Endothelial cell of umbilical vein (primary cell): ENCODE measurements at regions not wholly inside any gene's neighbourhood (a gene's known extent, or its start where the extent isn't known, plus 50 kb on each side); places are given as distances from the start of the nearest gene placed in this dataset.

Experiments
- POLR2AphosphoS5 ChIP-seq: IDR thresholded peaks from 2 replicates; pipeline ENCODE4 v1.6.1; 2012; ENCODE audit warnings: low read depth, mild to moderate bottlenecking, control low read depth, low read length, moderate library complexity; ENCODE audit not compliant: insufficient read depth
- TF ChIP-seq, protein P1 (sequence below), 2 donors: IDR thresholded peaks; 1 replicate in 1 of 2; 2 replicates in 1 of 2; pipeline ENCODE4 v1.5.1; 2011; ENCODE audit warnings: low read length in 2 of 2, mild to moderate bottlenecking in 2 of 2, moderate library complexity in 2 of 2, control low read depth in 1 of 2, inconsistent platforms in 1 of 2, low read depth in 1 of 2; ENCODE audit not compliant: insufficient read depth in 1 of 2; ENCODE audit errors: extremely low read depth in 1 of 2

DNA sequence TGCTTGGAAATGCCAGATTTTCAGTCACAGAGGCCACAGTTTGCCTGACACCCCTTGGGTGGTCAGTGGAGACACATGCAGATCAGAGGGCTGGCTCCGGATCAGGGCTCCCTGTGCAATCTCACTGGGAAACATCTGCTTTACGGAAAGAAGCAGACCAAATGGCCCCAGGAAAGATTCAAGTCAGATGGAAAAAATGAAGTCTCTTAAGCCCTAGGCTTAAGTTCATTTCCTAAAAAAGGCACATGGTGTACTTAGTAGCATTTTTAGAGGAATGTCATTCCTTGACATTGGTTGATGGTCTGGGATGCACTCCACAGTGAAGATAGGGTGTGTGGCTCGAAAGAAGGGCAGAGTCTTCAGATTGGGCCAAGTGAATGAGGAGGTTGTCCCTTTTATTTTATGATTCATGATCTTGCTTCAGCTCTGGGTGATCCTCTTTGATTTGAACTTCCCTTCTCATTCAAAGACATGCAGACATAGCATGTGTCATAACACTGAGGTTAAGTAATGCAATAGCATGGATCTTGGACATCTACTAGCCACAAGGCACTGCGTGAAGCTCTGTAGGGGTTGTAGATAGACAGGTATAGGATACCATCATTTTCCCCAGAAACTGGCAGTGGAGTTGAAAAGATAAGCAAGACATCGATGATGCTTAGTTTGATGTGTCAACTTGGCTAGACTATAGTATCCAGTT lies 56.5 kb downstream of the KCNE4 start:
- TF ChIP-seq, protein P1, sequence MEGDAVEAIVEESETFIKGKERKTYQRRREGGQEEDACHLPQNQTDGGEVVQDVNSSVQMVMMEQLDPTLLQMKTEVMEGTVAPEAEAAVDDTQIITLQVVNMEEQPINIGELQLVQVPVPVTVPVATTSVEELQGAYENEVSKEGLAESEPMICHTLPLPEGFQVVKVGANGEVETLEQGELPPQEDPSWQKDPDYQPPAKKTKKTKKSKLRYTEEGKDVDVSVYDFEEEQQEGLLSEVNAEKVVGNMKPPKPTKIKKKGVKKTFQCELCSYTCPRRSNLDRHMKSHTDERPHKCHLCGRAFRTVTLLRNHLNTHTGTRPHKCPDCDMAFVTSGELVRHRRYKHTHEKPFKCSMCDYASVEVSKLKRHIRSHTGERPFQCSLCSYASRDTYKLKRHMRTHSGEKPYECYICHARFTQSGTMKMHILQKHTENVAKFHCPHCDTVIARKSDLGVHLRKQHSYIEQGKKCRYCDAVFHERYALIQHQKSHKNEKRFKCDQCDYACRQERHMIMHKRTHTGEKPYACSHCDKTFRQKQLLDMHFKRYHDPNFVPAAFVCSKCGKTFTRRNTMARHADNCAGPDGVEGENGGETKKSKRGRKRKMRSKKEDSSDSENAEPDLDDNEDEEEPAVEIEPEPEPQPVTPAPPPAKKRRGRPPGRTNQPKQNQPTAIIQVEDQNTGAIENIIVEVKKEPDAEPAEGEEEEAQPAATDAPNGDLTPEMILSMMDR (IDR thresholded peaks at IDR 0.05; ENCODE audit: extremely low read depth in 1 of 2, insufficient read depth in 1 of 2, low read depth in 1 of 2, low read length in 2 of 2): no peak
- no peak for TF ChIP-seq POLR2AphosphoS5
